ENCODE measurements at regions not wholly inside any gene's neighbourhood (a gene's known extent, or its start where the extent isn't known, plus 50 kb on each side); places are given as distances from the start of the nearest gene placed in this dataset.

GRCh38 chr4:38273407-38273806 lies 313.2 kb downstream of the PTTG2 start:
- DNase-seq, result no peak
- H3K4me1 Mint-ChIP-seq, result peaks cover 82% of the 10 kb centered on the region
- TF ChIP-seq CTCF (IDR thresholded peaks at IDR 0.05), result no peak

GRCh38 chr4:38275331-38276100 lies 315.3 kb downstream of the PTTG2 start:
- peak overlapping the region; percentile 88 for H3K27ac Mint-ChIP-seq
- DNase-seq, result peak; percentile 32
- H3K4me3 Mint-ChIP-seq, result peak overlapping the region; percentile 34
- peaks cover 79% of the 10 kb centered on the region for H3K4me1 Mint-ChIP-seq
- TF ChIP-seq CTCF (IDR thresholded peaks at IDR 0.05), result no peak
- H3K9me3 Mint-ChIP-seq, result peaks cover 21% of the 10 kb centered on the region
- H3K36me3 Mint-ChIP-seq (ENCODE audit: low read depth), result peaks cover 19% of the 10 kb centered on the region
- no peaks in the 10 kb centered on the region for H3K27me3 Mint-ChIP-seq (ENCODE audit: low read depth, poor library complexity)

More at GRCh38 chr4:38273407-38273806, 313.2 kb downstream of the PTTG2 start:
- Mint-ChIP-seq H3K27ac (peak overlapping the region; percentile 51), H3K4me3 (no peak overlapping the region), H3K36me3 (ENCODE audit: low read depth) (peaks cover 14% of the 10 kb centered on the region), H3K9me3 (peaks cover 16% of the 10 kb centered on the region), H3K27me3 (ENCODE audit: low read depth, poor library complexity) (no peaks in the 10 kb centered on the region)

- no peak overlapping the region for H3K4me3 Mint-ChIP-seq
- peaks cover 19% of the 10 kb centered on the region for H3K36me3 Mint-ChIP-seq (ENCODE audit: low read depth)
- H3K4me1 Mint-ChIP-seq, result peaks cover 78% of the 10 kb centered on the region
- H3K9me3 Mint-ChIP-seq, result peaks cover 21% of the 10 kb centered on the region
- TF ChIP-seq CTCF (IDR thresholded peaks at IDR 0.05), result no peak
- H3K27me3 Mint-ChIP-seq (ENCODE audit: low read depth, poor library complexity), result no peaks in the 10 kb centered on the region
- no peak for DNase-seq
- H3K27ac Mint-ChIP-seq, result no peak overlapping the region
These were observed 318.1 kb downstream of the PTTG2 start for GRCh38 chr4:38278255-38278654.

GRCh38 chr4:38279077-38279476 lies 318.9 kb downstream of the PTTG2 start:
- no peak for TF ChIP-seq CTCF (IDR thresholded peaks at IDR 0.05)

GRCh38 chr4:38279650-38280322 lies 319.6 kb downstream of the PTTG2 start:
- DNase-seq, result no peak
- no peak for TF ChIP-seq CTCF (IDR thresholded peaks at IDR 0.05)
- peaks cover 18% of the 10 kb centered on the region for H3K9me3 Mint-ChIP-seq
- H3K27me3 Mint-ChIP-seq (ENCODE audit: low read depth, poor library complexity), result no peaks in the 10 kb centered on the region
- H3K36me3 Mint-ChIP-seq (ENCODE audit: low read depth), result peaks cover 19% of the 10 kb centered on the region
- H3K4me3 Mint-ChIP-seq, result no peak overlapping the region
- H3K27ac Mint-ChIP-seq, result peak overlapping the region; percentile 68
- H3K4me1 Mint-ChIP-seq, result peaks cover 68% of the 10 kb centered on the region

More at GRCh38 chr4:38279077-38279476, 318.9 kb downstream of the PTTG2 start:
- Mint-ChIP-seq H3K4me3 (no peak overlapping the region), H3K36me3 (ENCODE audit: low read depth) (peaks cover 19% of the 10 kb centered on the region), H3K9me3 (peaks cover 21% of the 10 kb centered on the region), H3K4me1 (peaks cover 71% of the 10 kb centered on the region), H3K27me3 (ENCODE audit: low read depth, poor library complexity) (no peaks in the 10 kb centered on the region), H3K27ac (peak overlapping the region; percentile 68)
- DNase-seq, result no peak
